K562 (cell line): ENCODE measurements at regions not wholly inside any gene's neighbourhood (a gene's known extent, or its start where the extent isn't known, plus 50 kb on each side); places are given as distances from the start of the nearest gene placed in this dataset.

Source experiments
- ATAC-seq: fragments of 200-7000 bp; cut with Tn5 transposase; 3 replicates; pipeline ENCODE4 v1.9.1; 2020; ENCODE audit warnings: moderate library complexity
- BruUV-seq: library from RNA; stranded (reverse); fragments of 400-500 nt; replicated peaks from 2 replicates; lab custom pipeline; 2021; lab: Mats Ljungman, UMichigan
- CTCF ChIA-PET: fragments of 300-600 bp; formaldehyde crosslinking; extraction: SDS; loops from one replicate; lab custom pipeline; 2021; ENCODE audit warnings: low intra/inter-chr PET ratio; lab: Yijun Ruan, JAX
- POLR2A ChIA-PET: fragments of 300-600, 350-650 bp; sonication (Branson Sonifier 250); formaldehyde crosslinking; extraction: SDS; loops from one replicate; lab custom pipeline; 2021; ENCODE audit warnings: antibody characterized with exemption, inconsistent platforms; lab: Yijun Ruan, JAX
- DNase-seq, 4 experiments: peaks; one replicate each; pipeline versions ENCODE4 v3.0.0 to v3.0.0-alpha.2; 2011 to 2018; ENCODE audit warnings: low spot score in 3 of 4, mixed read lengths in 3 of 4; ENCODE audit errors: extremely low read depth in 1 of 4
- FAIRE-seq: peaks from 2 replicates; lab custom pipeline; 2011; peaks lifted over from hg19 to GRCh38; lab: Jason Lieb, UNC
- H2AFZ ChIP-seq: 2 replicates; pipeline ENCODE4 v1.6.0; 2011; ENCODE audit warnings: low read depth, low read length, control low read depth, inconsistent platforms
- H3K27ac ChIP-seq: fragments of 200-600 bp; 3 replicates; pipeline ENCODE4 v1.8.0; 2011; ENCODE audit warnings: low read depth, mild to moderate bottlenecking, control low read depth, inconsistent platforms, low read length, moderate library complexity, mixed read lengths; ENCODE audit errors: extremely low read depth
- H3K27me3 ChIP-seq, 2 experiments: fragments of 300-600 bp in 1 of 2; 2 replicates in 1 of 2; 3 replicates in 1 of 2; pipeline versions ENCODE4 v1.6.0 to v1.8.0; 2011; ENCODE audit warnings: inconsistent platforms in 2 of 2, low read length in 2 of 2, mild to moderate bottlenecking in 1 of 2, mixed read lengths in 1 of 2, moderate library complexity in 1 of 2; ENCODE audit not compliant: control insufficient read depth in 2 of 2, insufficient read depth in 2 of 2
- H3K36me3 ChIP-seq: fragments of 300-600 bp; 3 replicates; pipeline ENCODE4 v1.8.0; 2011; ENCODE audit warnings: mild to moderate bottlenecking, low read length, inconsistent platforms; ENCODE audit not compliant: control insufficient read depth, insufficient read depth
- H3K4me1 ChIP-seq, 2 experiments: fragments of 200-600 bp in 1 of 2; replicated peaks in 1 of 2; 2 replicates in 1 of 2; 3 replicates in 1 of 2; pipeline versions ENCODE4 v1.5.1 to v1.8.0; 2011; ENCODE audit warnings: inconsistent platforms in 2 of 2, low read length in 2 of 2, mild to moderate bottlenecking in 1 of 2, mixed read lengths in 1 of 2, moderate library complexity in 1 of 2; ENCODE audit not compliant: control insufficient read depth in 2 of 2, insufficient read depth in 2 of 2
- H3K4me2 ChIP-seq: 2 replicates; pipeline ENCODE4 v1.6.1; 2011; ENCODE audit warnings: low read length, control low read depth, inconsistent platforms, mixed read lengths; ENCODE audit not compliant: insufficient read depth
- H3K4me3 ChIP-seq: fragments of 200-600 bp; sonication (generic), shearing (Covaris generic); 2 replicates; pipeline ENCODE4 v1.5.1; 2016; ENCODE audit warnings: control low read depth, inconsistent platforms
- H3K79me2 ChIP-seq: fragments of 200-600 bp; 3 replicates; pipeline ENCODE4 v1.8.0; 2011; ENCODE audit warnings: low read length, inconsistent platforms; ENCODE audit not compliant: control insufficient read depth, insufficient read depth
- H3K9ac ChIP-seq, 2 experiments: 2 replicates each; pipeline versions ENCODE4 v1.6.0 to v1.6.1; 2011; ENCODE audit warnings: low read depth in 2 of 2, low read length in 2 of 2, control low read depth in 1 of 2, inconsistent platforms in 1 of 2, mild to moderate bottlenecking in 1 of 2, mixed read lengths in 1 of 2; ENCODE audit not compliant: insufficient read depth in 1 of 2
- H3K9me1 ChIP-seq: one replicate; pipeline ENCODE4 v1.6.0; 2011; ENCODE audit warnings: inconsistent platforms, mild to moderate bottlenecking, low read length, moderate library complexity; ENCODE audit not compliant: control insufficient read depth, insufficient read depth
- H3K9me3 ChIP-seq: replicated peaks from 2 replicates; pipeline ENCODE4 v1.5.1; 2011; ENCODE audit warnings: low read depth, low read length, inconsistent platforms; ENCODE audit not compliant: control insufficient read depth, insufficient read depth
- H4K20me1 ChIP-seq: replicated peaks from 2 replicates; pipeline ENCODE4 v1.6.1; 2011; ENCODE audit warnings: low read length, inconsistent platforms, mixed read lengths; ENCODE audit not compliant: control insufficient read depth, insufficient read depth
- FOXJ3 ChIP-seq: sonication (generic); formaldehyde crosslinking; IDR thresholded peaks from 2 replicates; pipeline ENCODE4 v1.4.0; 2020; ENCODE audit warnings: mild to moderate bottlenecking, missing genetic modification reagents
- GTF2F1 ChIP-seq: IDR thresholded peaks from 2 replicates; pipeline ENCODE4 v1.6.1; 2011; ENCODE audit warnings: low read depth, low read length, improper control_type of control experiment
- HCFC1 ChIP-seq: IDR thresholded peaks from 2 replicates; pipeline ENCODE4 v1.6.1; 2012; ENCODE audit warnings: low read depth, low read length, improper control_type of control experiment
- SOX6 ChIP-seq: fragments of 450-650 bp; IDR thresholded peaks from 2 replicates; pipeline ENCODE4 v1.6.1; 2014; ENCODE audit warnings: mild to moderate bottlenecking
- TFAM ChIP-seq: fragments of 250-450 bp; sonication (Bioruptor Pico); conservative IDR thresholded peaks from 2 replicates; pipeline ENCODE4 v1.5.0; 2021; ENCODE audit warnings: mild to moderate bottlenecking, moderate library complexity
- ZNF696 ChIP-seq: fragments of 250-450 bp; sonication (Bioruptor Pico); conservative IDR thresholded peaks from 2 replicates; pipeline ENCODE4 v1.4.0; 2020; ENCODE audit warnings: mild to moderate bottlenecking, moderate library complexity
- in situ Hi-C: fragments of 300-500 bp; cut with MboI; formaldehyde crosslinking; loops from 4 replicates; pipeline ENCODE4 v1.15.0; 2018; ENCODE audit warnings: inconsistent platforms, mixed read lengths
- intact Hi-C: fragments of 100-400 bp; cut with micrococcal nuclease; formaldehyde crosslinking; loops from 2 replicates; pipeline ENCODE4 v1.14.2; 2022
- TF ChIP-seq, protein P1 (sequence below): fragments of 250-450 bp; sonication (Bioruptor Pico); IDR thresholded peaks from 2 replicates; pipeline ENCODE4 v1.5.1; 2021; ENCODE audit warnings: mild to moderate bottlenecking
- TF ChIP-seq, protein P2 (sequence below): sonication (generic); formaldehyde crosslinking; IDR thresholded peaks from 2 replicates; pipeline ENCODE4 v1.8.1; 2023; ENCODE audit warnings: mild to moderate bottlenecking, missing genetic modification reagents

DNA sequence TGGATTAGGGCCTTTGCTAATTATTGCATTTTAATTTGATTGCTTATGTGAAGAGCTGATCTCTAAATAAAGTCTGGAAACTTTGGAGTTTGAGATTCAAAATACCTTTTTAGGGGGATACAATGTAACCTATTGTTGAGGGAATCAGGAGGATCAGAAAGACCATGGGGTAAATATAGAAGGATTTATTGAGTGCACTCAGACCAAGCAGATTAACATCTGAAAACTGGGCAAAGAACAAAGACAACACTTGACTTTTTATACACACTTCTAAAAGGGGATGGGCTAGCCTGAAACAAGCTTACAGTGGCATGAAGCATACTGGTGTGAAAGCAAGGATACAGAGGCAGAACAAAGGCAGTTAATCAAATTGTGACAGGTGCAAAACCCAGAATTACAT is 174.3 kb downstream of the MRPS30 start:
- TF ChIP-seq ZNF696 (CRISPR knock-in tag): no peak
- TF ChIP-seq, protein P1, sequence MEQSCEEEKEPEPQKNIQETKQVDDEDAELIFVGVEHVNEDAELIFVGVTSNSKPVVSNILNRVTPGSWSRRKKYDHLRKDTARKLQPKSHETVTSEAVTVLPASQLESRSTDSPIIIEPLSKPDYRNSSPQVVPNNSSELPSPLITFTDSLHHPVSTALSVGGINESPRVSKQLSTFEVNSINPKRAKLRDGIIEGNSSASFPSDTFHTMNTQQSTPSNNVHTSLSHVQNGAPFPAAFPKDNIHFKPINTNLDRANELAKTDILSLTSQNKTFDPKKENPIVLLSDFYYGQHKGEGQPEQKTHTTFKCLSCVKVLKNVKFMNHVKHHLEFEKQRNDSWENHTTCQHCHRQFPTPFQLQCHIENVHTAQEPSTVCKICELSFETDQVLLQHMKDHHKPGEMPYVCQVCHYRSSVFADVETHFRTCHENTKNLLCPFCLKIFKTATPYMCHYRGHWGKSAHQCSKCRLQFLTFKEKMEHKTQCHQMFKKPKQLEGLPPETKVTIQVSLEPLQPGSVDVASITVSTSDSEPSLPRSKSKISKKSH (CRISPR knock-in tag): 0 out of 2 replicates have a peak, but pooled peaks have one; percentile 57
- no peak for TF ChIP-seq FOXJ3 (CRISPR knock-in tag)
- TF ChIP-seq HCFC1: no peak
- TF ChIP-seq SOX6: no peak
- TF ChIP-seq, protein P2, sequence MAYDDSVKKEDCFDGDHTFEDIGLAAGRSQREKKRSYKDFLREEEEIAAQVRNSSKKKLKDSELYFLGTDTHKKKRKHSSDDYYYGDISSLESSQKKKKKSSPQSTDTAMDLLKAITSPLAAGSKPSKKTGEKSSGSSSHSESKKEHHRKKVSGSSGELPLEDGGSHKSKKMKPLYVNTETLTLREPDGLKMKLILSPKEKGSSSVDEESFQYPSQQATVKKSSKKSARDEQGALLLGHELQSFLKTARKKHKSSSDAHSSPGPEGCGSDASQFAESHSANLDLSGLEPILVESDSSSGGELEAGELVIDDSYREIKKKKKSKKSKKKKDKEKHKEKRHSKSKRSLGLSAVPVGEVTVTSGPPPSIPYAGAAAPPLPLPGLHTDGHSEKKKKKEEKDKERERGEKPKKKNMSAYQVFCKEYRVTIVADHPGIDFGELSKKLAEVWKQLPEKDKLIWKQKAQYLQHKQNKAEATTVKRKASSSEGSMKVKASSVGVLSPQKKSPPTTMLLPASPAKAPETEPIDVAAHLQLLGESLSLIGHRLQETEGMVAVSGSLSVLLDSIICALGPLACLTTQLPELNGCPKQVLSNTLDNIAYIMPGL (CRISPR knock-in tag): no peak
- no peak for TF ChIP-seq GTF2F1
- TF ChIP-seq TFAM: no peak
- no peak overlapping the region for H3K9ac ChIP-seq
- no peaks in the 10 kb centered on the region for H3K36me3 ChIP-seq
- peak in 1 of 4 experiments; percentile 5 for DNase-seq
- H3K4me2 ChIP-seq: no peak overlapping the region
- H3K9me3 ChIP-seq: no peaks in the 10 kb centered on the region
- POLR2A ChIA-PET: no interaction called here
- no peaks in the 10 kb centered on the region for H3K27me3 ChIP-seq
- H3K27ac ChIP-seq: no peak overlapping the region
- no peaks in the 10 kb centered on the region for H3K4me1 ChIP-seq
- no TSS peak for BruUV-seq
- H3K9me1 ChIP-seq: no peaks in the 10 kb centered on the region
- no peak overlapping the region for H3K4me3 ChIP-seq
- intact Hi-C loops (no loop called here), in situ Hi-C loops (no loop called here)
- H4K20me1 ChIP-seq: no peaks in the 10 kb centered on the region
- FAIRE-seq: no peak
- no peak overlapping the region for H2AFZ ChIP-seq
- H3K79me2 ChIP-seq: no peaks in the 10 kb centered on the region
- CTCF ChIA-PET: no interaction called here
- no peak for ATAC-seq
